RWPE2 (cell line): ENCODE measurements at regions not wholly inside any gene's neighbourhood (a gene's known extent, or its start where the extent isn't known, plus 50 kb on each side); places are given as distances from the start of the nearest gene placed in this dataset.

Source experiments
- ATAC-seq: fragments of 200-7000 bp; cut with Tn5 transposase; 3 replicates; pipeline ENCODE4 v1.9.1; 2021; ENCODE audit warnings: low read depth
- DNase-seq: peaks from one replicate; pipeline ENCODE4 v3.0.0-alpha.2; 2020; ENCODE audit warnings: low spot score
- H3K27ac ChIP-seq: fragments of 450-650 bp; 2 replicates; pipeline ENCODE4 v1.5.1; 2017; ENCODE audit warnings: mild to moderate bottlenecking; ENCODE audit not compliant: poor library complexity, severe bottlenecking
- H3K27me3 ChIP-seq: fragments of 250-450 bp; sonication (Bioruptor Pico); 2 replicates; pipeline ENCODE4 v1.5.1; 2021; ENCODE audit warnings: mild to moderate bottlenecking, moderate library complexity; ENCODE audit not compliant: insufficient read depth, poor library complexity, severe bottlenecking
- H3K36me3 ChIP-seq: fragments of 250-450 bp; sonication (Bioruptor Pico); 2 replicates; pipeline ENCODE4 v1.5.1; 2020; ENCODE audit warnings: low read depth, mild to moderate bottlenecking, moderate library complexity
- H3K4me1 ChIP-seq: fragments of 250-450 bp; sonication (Bioruptor Pico); 2 replicates; pipeline ENCODE4 v1.5.1; 2021; ENCODE audit warnings: mild to moderate bottlenecking, moderate library complexity; ENCODE audit not compliant: insufficient read depth, poor library complexity, severe bottlenecking
- H3K4me3 ChIP-seq: fragments of 250-450 bp; sonication (Bioruptor Pico); 2 replicates; pipeline ENCODE4 v1.5.1; 2021; ENCODE audit warnings: mild to moderate bottlenecking, moderate library complexity; ENCODE audit not compliant: severe bottlenecking
- H3K9me3 ChIP-seq: fragments of 250-450 bp; sonication (Bioruptor Pico); 2 replicates; pipeline ENCODE4 v1.5.1; 2021; ENCODE audit warnings: mild to moderate bottlenecking, moderate library complexity; ENCODE audit not compliant: severe bottlenecking
- TF ChIP-seq, protein P1 (sequence below): fragments of 450-650 bp; IDR thresholded peaks from one replicate; pipeline ENCODE4 v1.5.1; 2017; ENCODE audit warnings: mild to moderate bottlenecking, moderate library complexity; ENCODE audit not compliant: poor library complexity, severe bottlenecking

DNA sequence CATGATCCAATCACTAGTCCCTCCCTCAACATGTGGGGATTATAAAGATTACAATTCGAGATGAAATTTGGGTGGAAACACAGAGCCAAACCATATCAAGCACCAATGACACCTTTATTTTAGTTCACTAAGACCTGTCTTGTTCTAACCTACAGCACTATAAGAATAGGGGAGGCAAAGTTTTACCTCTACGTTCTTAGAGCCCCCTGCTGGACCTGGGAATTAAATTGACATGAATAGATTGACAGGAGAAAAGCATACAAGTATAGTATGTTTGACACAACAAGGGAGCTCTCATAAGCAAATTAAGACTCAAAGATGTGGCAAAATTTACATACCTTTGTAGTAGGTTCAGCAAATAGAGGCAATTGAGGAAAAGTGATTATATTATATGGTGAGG, 974.4 kb upstream of the ALCAM start:
- DNase-seq (no peak), ATAC-seq (no peak)
- no peaks in the 10 kb centered on the region for H3K27me3 ChIP-seq
- no peak overlapping the region for H3K4me3 ChIP-seq
- no peaks in the 10 kb centered on the region for H3K9me3 ChIP-seq
- H3K4me1 ChIP-seq, result peaks cover 4% of the 10 kb centered on the region
- H3K36me3 ChIP-seq, result no peaks in the 10 kb centered on the region
- no peak overlapping the region for H3K27ac ChIP-seq
- TF ChIP-seq, protein P1, sequence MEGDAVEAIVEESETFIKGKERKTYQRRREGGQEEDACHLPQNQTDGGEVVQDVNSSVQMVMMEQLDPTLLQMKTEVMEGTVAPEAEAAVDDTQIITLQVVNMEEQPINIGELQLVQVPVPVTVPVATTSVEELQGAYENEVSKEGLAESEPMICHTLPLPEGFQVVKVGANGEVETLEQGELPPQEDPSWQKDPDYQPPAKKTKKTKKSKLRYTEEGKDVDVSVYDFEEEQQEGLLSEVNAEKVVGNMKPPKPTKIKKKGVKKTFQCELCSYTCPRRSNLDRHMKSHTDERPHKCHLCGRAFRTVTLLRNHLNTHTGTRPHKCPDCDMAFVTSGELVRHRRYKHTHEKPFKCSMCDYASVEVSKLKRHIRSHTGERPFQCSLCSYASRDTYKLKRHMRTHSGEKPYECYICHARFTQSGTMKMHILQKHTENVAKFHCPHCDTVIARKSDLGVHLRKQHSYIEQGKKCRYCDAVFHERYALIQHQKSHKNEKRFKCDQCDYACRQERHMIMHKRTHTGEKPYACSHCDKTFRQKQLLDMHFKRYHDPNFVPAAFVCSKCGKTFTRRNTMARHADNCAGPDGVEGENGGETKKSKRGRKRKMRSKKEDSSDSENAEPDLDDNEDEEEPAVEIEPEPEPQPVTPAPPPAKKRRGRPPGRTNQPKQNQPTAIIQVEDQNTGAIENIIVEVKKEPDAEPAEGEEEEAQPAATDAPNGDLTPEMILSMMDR, result no peak

DNA sequence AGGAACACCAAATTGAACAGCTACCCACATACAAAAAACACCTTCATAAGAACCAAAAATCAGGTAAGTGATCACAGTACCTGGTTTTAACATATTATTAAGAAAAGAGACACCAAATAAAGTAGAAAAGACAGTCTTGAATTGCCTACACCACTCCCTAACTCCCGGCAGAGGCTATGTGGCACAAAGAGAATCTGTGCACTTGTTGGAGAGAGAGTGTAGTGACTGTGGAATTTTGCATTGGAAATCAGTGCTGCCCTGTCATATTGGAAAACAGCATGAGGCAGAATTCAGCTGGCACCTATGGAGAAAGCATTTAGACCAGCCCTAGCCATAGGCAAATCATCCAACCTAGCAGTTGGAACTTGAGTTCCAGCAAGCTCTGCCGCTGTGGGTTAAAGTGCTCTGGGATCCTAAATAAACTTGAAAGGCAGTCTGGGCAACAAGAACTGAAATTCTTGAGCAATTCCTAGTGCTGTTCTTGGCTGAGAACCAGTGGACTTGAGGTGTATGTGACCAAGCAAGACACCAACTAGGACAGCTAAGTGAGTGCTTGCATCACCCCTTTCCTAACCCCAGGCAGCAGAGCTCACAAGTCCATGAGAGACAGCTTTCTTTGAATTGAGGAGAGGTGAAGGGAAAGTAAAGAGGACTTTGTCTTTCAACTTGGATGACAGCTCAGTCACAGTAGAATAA, 969.6 kb upstream of the ALCAM start:
- no peaks in the 10 kb centered on the region for H3K4me1 ChIP-seq
- no peak overlapping the region for H3K4me3 ChIP-seq
- H3K9me3 ChIP-seq, result no peaks in the 10 kb centered on the region
- DNase-seq (no peak), ATAC-seq (no peak)
- TF ChIP-seq, protein P1, result no peak
- no peaks in the 10 kb centered on the region for H3K36me3 ChIP-seq
- H3K27ac ChIP-seq, result no peak overlapping the region
- H3K27me3 ChIP-seq, result no peaks in the 10 kb centered on the region

DNA sequence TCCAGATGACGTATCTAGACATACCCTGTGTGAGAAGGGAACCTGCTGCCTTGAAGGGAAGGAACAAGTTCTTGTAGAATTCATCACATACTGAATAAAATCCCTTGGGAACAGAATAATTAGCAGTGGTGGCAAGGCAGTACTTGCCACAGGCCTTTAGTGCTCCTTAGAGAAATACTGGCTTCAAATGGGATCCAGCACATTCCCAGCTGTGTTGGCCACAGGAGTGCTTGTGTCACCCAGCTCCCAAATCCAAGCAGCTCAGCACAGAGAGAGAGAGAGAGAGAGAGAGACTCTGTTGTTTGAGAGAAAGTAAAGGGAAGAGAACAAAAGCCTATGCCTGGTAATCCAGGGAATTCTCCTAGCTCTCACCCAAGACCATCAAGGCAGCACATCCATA, 969.0 kb upstream of the ALCAM start:
- Histone ChIP-seq H3K27me3 (no peaks in the 10 kb centered on the region), H3K27ac (no peak overlapping the region), H3K4me3 (no peak overlapping the region), H3K9me3 (no peaks in the 10 kb centered on the region), H3K4me1 (no peaks in the 10 kb centered on the region), H3K36me3 (no peaks in the 10 kb centered on the region)
- no peak for ATAC-seq
- no peak for DNase-seq
- TF ChIP-seq, protein P1, result no peak

DNA sequence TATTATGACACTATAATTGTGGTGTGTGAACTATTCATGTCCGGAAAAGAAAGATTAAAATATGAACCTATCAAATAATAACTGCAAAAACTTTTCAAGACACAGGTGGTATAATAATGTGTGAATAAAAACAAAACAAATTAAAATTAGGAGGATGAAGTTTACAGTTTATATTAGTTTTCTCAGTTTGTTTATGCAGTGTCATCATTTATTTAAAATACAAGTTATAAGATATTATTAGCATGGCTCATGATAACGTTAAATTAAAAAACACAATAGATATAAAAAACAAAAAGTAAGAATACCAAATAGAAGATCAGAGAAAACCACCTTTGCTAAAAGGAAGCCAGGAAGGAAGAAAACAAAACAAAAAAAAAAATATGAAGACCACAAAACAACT, 963.8 kb upstream of the ALCAM start:
- no peaks in the 10 kb centered on the region for H3K36me3 ChIP-seq
- DNase-seq (no peak), ATAC-seq (no peak)
- H3K9me3 ChIP-seq, result no peaks in the 10 kb centered on the region
- TF ChIP-seq, protein P1, result no peak
- no peak overlapping the region for H3K27ac ChIP-seq
- H3K27me3 ChIP-seq, result no peaks in the 10 kb centered on the region
- H3K4me1 ChIP-seq, result no peaks in the 10 kb centered on the region
- H3K4me3 ChIP-seq, result no peak overlapping the region

DNA sequence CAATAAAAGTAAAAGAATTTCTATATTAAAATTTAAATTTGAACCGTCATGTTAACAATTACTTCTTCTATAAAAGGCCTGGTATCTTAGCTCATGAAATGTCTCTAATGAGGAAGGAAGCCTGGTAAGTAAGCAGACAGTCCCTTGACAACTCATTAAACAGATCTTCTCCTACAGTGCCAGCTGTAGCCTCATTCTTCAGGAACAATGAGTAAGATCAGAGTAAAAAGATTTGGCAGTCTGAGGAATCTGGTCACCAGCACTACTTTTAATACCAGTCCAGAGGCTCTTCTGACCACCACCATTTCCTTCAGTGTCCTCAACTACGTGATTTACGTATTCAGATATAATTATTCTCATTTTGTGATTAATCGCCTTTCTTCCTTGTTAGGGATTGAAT, 955.0 kb upstream of the ALCAM start:
- Histone ChIP-seq H3K4me3 (no peak overlapping the region), H3K36me3 (no peaks in the 10 kb centered on the region), H3K9me3 (no peaks in the 10 kb centered on the region), H3K4me1 (no peaks in the 10 kb centered on the region), H3K27ac (no peak overlapping the region), H3K27me3 (no peaks in the 10 kb centered on the region)
- DNase-seq, result no peak
- ATAC-seq, result no peak
- TF ChIP-seq, protein P1, result no peak
